ENCODE measurements at regions not wholly inside any gene's neighbourhood (a gene's known extent, or its start where the extent isn't known, plus 50 kb on each side); places are given as distances from the start of the nearest gene placed in this dataset.

- no peak for TF ChIP-seq GATA3 (IDR thresholded peaks at IDR 0.05; ENCODE audit: low read depth, low read length)
- TF ChIP-seq GATA2 (IDR thresholded peaks at IDR 0.05; ENCODE audit: low read depth, low read length), result no peak
Measured at GRCh38 chr5:67976181-67976580, 239.4 kb upstream of the PIK3R1 start.

GRCh38 chr5:67974471-67974870 lies 241.1 kb upstream of the PIK3R1 start:
- TF ChIP-seq GATA3 (IDR thresholded peaks at IDR 0.05; ENCODE audit: low read depth, low read length) (no peak), GATA2 (IDR thresholded peaks at IDR 0.05; ENCODE audit: low read depth, low read length) (no peak)

GRCh38 chr5:67974054-67974453 lies 241.5 kb upstream of the PIK3R1 start:
- TF ChIP-seq GATA2 (IDR thresholded peaks at IDR 0.05; ENCODE audit: low read depth, low read length), result no peak
- no peak for TF ChIP-seq GATA3 (IDR thresholded peaks at IDR 0.05; ENCODE audit: low read depth, low read length)

GRCh38 chr5:67971971-67972821 lies 243.4 kb upstream of the PIK3R1 start:
- TF ChIP-seq GATA2 (IDR thresholded peaks at IDR 0.05; ENCODE audit: low read depth, low read length) (no peak), GATA3 (IDR thresholded peaks at IDR 0.05; ENCODE audit: low read depth, low read length) (no peak)

- TF ChIP-seq GATA3 (IDR thresholded peaks at IDR 0.05; ENCODE audit: low read depth, low read length) (no peak), GATA2 (IDR thresholded peaks at IDR 0.05; ENCODE audit: low read depth, low read length) (no peak)
Measured at GRCh38 chr5:67971223-67971830, 244.2 kb upstream of the PIK3R1 start.

GRCh38 chr5:67969631-67970030 lies 245.9 kb upstream of the PIK3R1 start:
- no peak for TF ChIP-seq GATA2 (IDR thresholded peaks at IDR 0.05; ENCODE audit: low read depth, low read length)

- no peak for TF ChIP-seq GATA3 (IDR thresholded peaks at IDR 0.05; ENCODE audit: low read depth, low read length)
- no peak for TF ChIP-seq GATA2 (IDR thresholded peaks at IDR 0.05; ENCODE audit: low read depth, low read length)
Measured at GRCh38 chr5:67969176-67969575, 246.4 kb upstream of the PIK3R1 start.

- no peak for TF ChIP-seq GATA3 (IDR thresholded peaks at IDR 0.05; ENCODE audit: low read depth, low read length)
- TF ChIP-seq GATA2 (IDR thresholded peaks at IDR 0.05; ENCODE audit: low read depth, low read length), result no peak
Measured at GRCh38 chr5:67966712-67967111, 248.8 kb upstream of the PIK3R1 start.

- TF ChIP-seq GATA2 (IDR thresholded peaks at IDR 0.05; ENCODE audit: low read depth, low read length), result no peak
Measured at GRCh38 chr5:67964619-67965018, 250.9 kb upstream of the PIK3R1 start.

GRCh38 chr5:67963789-67964519 lies 251.6 kb upstream of the PIK3R1 start:
- no peak for TF ChIP-seq GATA3 (IDR thresholded peaks at IDR 0.05; ENCODE audit: low read depth, low read length)
- no peak for TF ChIP-seq GATA2 (IDR thresholded peaks at IDR 0.05; ENCODE audit: low read depth, low read length)

GRCh38 chr5:67960939-67961338 lies 254.6 kb upstream of the PIK3R1 start:
- TF ChIP-seq GATA3 (IDR thresholded peaks at IDR 0.05; ENCODE audit: low read depth, low read length), result no peak
- no peak for TF ChIP-seq GATA2 (IDR thresholded peaks at IDR 0.05; ENCODE audit: low read depth, low read length)

- TF ChIP-seq GATA3 (IDR thresholded peaks at IDR 0.05; ENCODE audit: low read depth, low read length) (no peak), GATA2 (IDR thresholded peaks at IDR 0.05; ENCODE audit: low read depth, low read length) (no peak)
Measured at GRCh38 chr5:67957374-67957773, 258.2 kb upstream of the PIK3R1 start.

GRCh38 chr5:67954351-67954750 lies 261.2 kb upstream of the PIK3R1 start:
- TF ChIP-seq GATA3 (IDR thresholded peaks at IDR 0.05; ENCODE audit: low read depth, low read length), result no peak

GRCh38 chr5:67942421-67942820 lies 273.1 kb upstream of the PIK3R1 start:
- TF ChIP-seq GATA3 (IDR thresholded peaks at IDR 0.05; ENCODE audit: low read depth, low read length) (no peak), GATA2 (IDR thresholded peaks at IDR 0.05; ENCODE audit: low read depth, low read length) (no peak)
